GM23338 (cell line): ENCODE measurements at regions not wholly inside any gene's neighbourhood (a gene's known extent, or its start where the extent isn't known, plus 50 kb on each side); places are given as distances from the start of the nearest gene placed in this dataset.

Source experiments
- ATAC-seq: fragments of 200-7000 bp; cut with Tn5 transposase; 3 replicates; pipeline ENCODE4 v1.9.1; 2020
- DNase-seq: peaks from one replicate; pipeline ENCODE4 v3.0.0-alpha.2; 2015; ENCODE audit warnings: low spot score
- H2AFZ ChIP-seq: fragments of 200-600 bp; sonication (generic); 2 replicates; pipeline ENCODE4 v1.8.0; 2016; ENCODE audit warnings: antibody characterized with exemption, mild to moderate bottlenecking, moderate library complexity
- H3F3A ChIP-seq: fragments of 200-600 bp; sonication (generic); replicated peaks from 2 replicates; pipeline ENCODE4 v1.8.0; 2017; ENCODE audit warnings: antibody characterized with exemption, mixed run types, low read depth
- H3K27ac ChIP-seq: fragments of 200-600 bp; sonication (generic); 2 replicates; pipeline ENCODE4 v1.6.1; 2016; ENCODE audit warnings: low read depth
- H3K27me3 ChIP-seq: fragments of 200-600 bp; sonication (generic); 2 replicates; pipeline ENCODE4 v1.8.0; 2016; ENCODE audit warnings: mild to moderate bottlenecking, mixed run types, moderate library complexity; ENCODE audit not compliant: insufficient read depth
- H3K36me3 ChIP-seq: fragments of 200-600 bp; sonication (generic); 2 replicates; pipeline ENCODE4 v1.8.0; 2016; ENCODE audit warnings: mild to moderate bottlenecking; ENCODE audit not compliant: insufficient read depth
- H3K4me1 ChIP-seq: fragments of 200-600 bp; sonication (generic); 2 replicates; pipeline ENCODE4 v1.8.0; 2016; ENCODE audit warnings: mild to moderate bottlenecking, moderate library complexity; ENCODE audit not compliant: insufficient read depth
- H3K4me2 ChIP-seq: fragments of 200-600 bp; sonication (generic); 2 replicates; pipeline ENCODE4 v1.7.1; 2017; ENCODE audit warnings: mixed run types
- H3K4me3 ChIP-seq: fragments of 200-600 bp; sonication (generic); 2 replicates; pipeline ENCODE4 v1.6.1; 2016; ENCODE audit warnings: mixed run types
- H3K79me2 ChIP-seq: fragments of 200-600 bp; sonication (generic); replicated peaks from 2 replicates; pipeline ENCODE4 v1.8.0; 2017; ENCODE audit warnings: mild to moderate bottlenecking; ENCODE audit not compliant: insufficient read depth
- H3K9me2 ChIP-seq: fragments of 200-600 bp; sonication (generic); 2 replicates; pipeline ENCODE4 v1.8.0; 2017; ENCODE audit not compliant: insufficient read depth
- H4K20me1 ChIP-seq: fragments of 200-600 bp; sonication (generic); replicated peaks from 2 replicates; pipeline ENCODE4 v1.8.0; 2017; ENCODE audit warnings: mild to moderate bottlenecking; ENCODE audit not compliant: insufficient read depth
- H3K27ac Mint-ChIP-seq: 2 replicates; pipeline ENCODE4 v1.8.0; 2020; ENCODE audit warnings: inconsistent platforms, mild to moderate bottlenecking, moderate library complexity, mixed read lengths
- H3K27me3 Mint-ChIP-seq: 3 replicates; pipeline ENCODE4 v1.8.0; 2022; ENCODE audit warnings: low read depth, mild to moderate bottlenecking, moderate library complexity, mixed read lengths, inconsistent platforms; ENCODE audit not compliant: insufficient read depth, poor library complexity
- H3K36me3 Mint-ChIP-seq: 3 replicates; pipeline ENCODE4 v1.8.0; 2021; ENCODE audit warnings: low read depth, mild to moderate bottlenecking, inconsistent platforms, moderate library complexity, mixed read lengths
- H3K4me1 Mint-ChIP-seq: 3 replicates; pipeline ENCODE4 v1.8.0; 2020; ENCODE audit warnings: mild to moderate bottlenecking, inconsistent platforms, mixed read lengths
- H3K4me3 Mint-ChIP-seq: 3 replicates; pipeline ENCODE4 v1.8.0; 2021; ENCODE audit warnings: moderate library complexity, mild to moderate bottlenecking, inconsistent platforms, mixed read lengths
- H3K9me3 Mint-ChIP-seq: 3 replicates; pipeline ENCODE4 v1.8.0; 2020; ENCODE audit warnings: moderate library complexity, mild to moderate bottlenecking, inconsistent platforms, mixed read lengths
- CREB1 ChIP-seq: fragments of 250-450 bp; sonication (Bioruptor Pico); IDR thresholded peaks from 2 replicates; pipeline ENCODE4 v1.5.0; 2020; ENCODE audit warnings: low read depth, mild to moderate bottlenecking, moderate library complexity
- EZH2phosphoT487 ChIP-seq: fragments of 200-600 bp; sonication (generic); IDR thresholded peaks from one replicate; pipeline ENCODE4 v1.8.1; 2018; ENCODE audit warnings: antibody characterized with exemption; ENCODE audit not compliant: unreplicated experiment
- JUNB ChIP-seq: IDR thresholded peaks from one replicate; pipeline ENCODE4 v1.6.1; 2016; ENCODE audit warnings: antibody characterized with exemption; ENCODE audit not compliant: unreplicated experiment
- NANOG ChIP-seq: IDR thresholded peaks from 2 replicates; pipeline ENCODE4 v1.6.1; 2016; ENCODE audit warnings: antibody characterized with exemption, borderline replicate concordance
- POLR2AphosphoS5 ChIP-seq: IDR thresholded peaks from 2 replicates; pipeline ENCODE4 v1.6.1; 2016; ENCODE audit warnings: antibody characterized with exemption, low read depth
- STAT1 ChIP-seq: IDR thresholded peaks from one replicate; pipeline ENCODE4 v1.6.1; 2016; ENCODE audit warnings: antibody characterized with exemption; ENCODE audit not compliant: unreplicated experiment
- ZNF114 ChIP-seq: fragments of 250-450 bp; sonication (Bioruptor Pico); IDR thresholded peaks from 2 replicates; pipeline ENCODE4 v1.5.0; 2020; ENCODE audit warnings: mild to moderate bottlenecking, moderate library complexity
- ZNF331 ChIP-seq: fragments of 250-450 bp; sonication (Bioruptor Pico); IDR thresholded peaks from 2 replicates; pipeline ENCODE4 v1.5.0; 2020; ENCODE audit warnings: low read depth, mild to moderate bottlenecking, moderate library complexity
- TF ChIP-seq, protein P1 (sequence below): IDR thresholded peaks from one replicate; pipeline ENCODE4 v1.6.1; 2018; ENCODE audit warnings: antibody characterized with exemption; ENCODE audit not compliant: unreplicated experiment
- TF ChIP-seq, protein P2 (sequence below), 2 experiments: fragments of 200-600 bp in 1 of 2; sonication (generic) in 1 of 2; conservative IDR thresholded peaks; 2 replicates each; pipeline versions ENCODE4 v1.5.1 to v1.6.1; 2016 to 2017; ENCODE audit warnings: antibody characterized with exemption in 2 of 2, low read depth in 2 of 2, mild to moderate bottlenecking in 2 of 2, moderate library complexity in 1 of 2
- TF ChIP-seq, protein P3 (sequence below): fragments of 250-450 bp; sonication (Bioruptor Pico); IDR thresholded peaks from 2 replicates; pipeline ENCODE4 v1.5.0; 2020; ENCODE audit warnings: mild to moderate bottlenecking, moderate library complexity
- TF ChIP-seq, protein P4 (sequence below): IDR thresholded peaks from 2 replicates; pipeline ENCODE4 v1.6.1; 2016; ENCODE audit warnings: antibody characterized with exemption

DNA sequence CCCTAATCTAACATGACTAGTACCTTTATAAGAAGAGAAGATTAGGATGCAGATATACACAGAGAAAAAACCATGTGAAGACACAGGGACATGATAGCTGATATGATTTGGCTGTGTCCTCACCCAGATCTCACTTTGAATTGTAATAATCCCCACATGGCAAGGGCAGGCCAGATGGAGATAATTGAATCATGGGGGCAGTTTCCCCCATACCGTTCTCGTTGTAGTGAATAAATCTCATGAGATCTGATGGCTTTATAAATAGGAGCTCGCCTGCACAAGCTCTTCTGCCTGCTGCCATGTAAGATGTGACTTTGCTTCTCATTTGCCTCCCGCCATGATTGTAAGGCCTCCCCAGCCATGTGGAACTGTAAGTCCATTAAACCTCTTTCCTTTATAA, 364.3 kb downstream of the FBXW7 start:
- no peak overlapping the region for H3K4me3 Mint-ChIP-seq
- Histone ChIP-seq H3K4me1 (peaks cover 11% of the 10 kb centered on the region; the same call in 1 of the 2 replicates), H3K79me2 (no peaks in the 10 kb centered on the region), H3K9me2 (0 out of 2 replicates have a peak, but pooled peaks cover 10% of the 10 kb centered on the region), H3K27me3 (no peaks in the 10 kb centered on the region), H3F3A (no peaks in the 10 kb centered on the region), H3K4me3 (no peak overlapping the region), H3K27ac (no peak overlapping the region), H3K4me2 (no peak overlapping the region), H3K36me3 (no peaks in the 10 kb centered on the region), H2AFZ (no peak overlapping the region), H4K20me1 (no peaks in the 10 kb centered on the region)
- H3K4me1 Mint-ChIP-seq, result peaks cover 11% of the 10 kb centered on the region
- no peaks in the 10 kb centered on the region; the same call in 2 of the 3 replicates for H3K36me3 Mint-ChIP-seq
- ATAC-seq (no peak), DNase-seq (no peak)
- no peaks in the 10 kb centered on the region for H3K9me3 Mint-ChIP-seq
- H3K27me3 Mint-ChIP-seq, result no peaks in the 10 kb centered on the region
- no peak overlapping the region for H3K27ac Mint-ChIP-seq
- TF ChIP-seq, protein P1, sequence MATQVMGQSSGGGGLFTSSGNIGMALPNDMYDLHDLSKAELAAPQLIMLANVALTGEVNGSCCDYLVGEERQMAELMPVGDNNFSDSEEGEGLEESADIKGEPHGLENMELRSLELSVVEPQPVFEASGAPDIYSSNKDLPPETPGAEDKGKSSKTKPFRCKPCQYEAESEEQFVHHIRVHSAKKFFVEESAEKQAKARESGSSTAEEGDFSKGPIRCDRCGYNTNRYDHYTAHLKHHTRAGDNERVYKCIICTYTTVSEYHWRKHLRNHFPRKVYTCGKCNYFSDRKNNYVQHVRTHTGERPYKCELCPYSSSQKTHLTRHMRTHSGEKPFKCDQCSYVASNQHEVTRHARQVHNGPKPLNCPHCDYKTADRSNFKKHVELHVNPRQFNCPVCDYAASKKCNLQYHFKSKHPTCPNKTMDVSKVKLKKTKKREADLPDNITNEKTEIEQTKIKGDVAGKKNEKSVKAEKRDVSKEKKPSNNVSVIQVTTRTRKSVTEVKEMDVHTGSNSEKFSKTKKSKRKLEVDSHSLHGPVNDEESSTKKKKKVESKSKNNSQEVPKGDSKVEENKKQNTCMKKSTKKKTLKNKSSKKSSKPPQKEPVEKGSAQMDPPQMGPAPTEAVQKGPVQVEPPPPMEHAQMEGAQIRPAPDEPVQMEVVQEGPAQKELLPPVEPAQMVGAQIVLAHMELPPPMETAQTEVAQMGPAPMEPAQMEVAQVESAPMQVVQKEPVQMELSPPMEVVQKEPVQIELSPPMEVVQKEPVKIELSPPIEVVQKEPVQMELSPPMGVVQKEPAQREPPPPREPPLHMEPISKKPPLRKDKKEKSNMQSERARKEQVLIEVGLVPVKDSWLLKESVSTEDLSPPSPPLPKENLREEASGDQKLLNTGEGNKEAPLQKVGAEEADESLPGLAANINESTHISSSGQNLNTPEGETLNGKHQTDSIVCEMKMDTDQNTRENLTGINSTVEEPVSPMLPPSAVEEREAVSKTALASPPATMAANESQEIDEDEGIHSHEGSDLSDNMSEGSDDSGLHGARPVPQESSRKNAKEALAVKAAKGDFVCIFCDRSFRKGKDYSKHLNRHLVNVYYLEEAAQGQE, result no peak
- no peak for TF ChIP-seq ZNF114 (CRISPR knock-in tag)
- TF ChIP-seq CREB1 (CRISPR knock-in tag), result no peak
- TF ChIP-seq, protein P2, sequence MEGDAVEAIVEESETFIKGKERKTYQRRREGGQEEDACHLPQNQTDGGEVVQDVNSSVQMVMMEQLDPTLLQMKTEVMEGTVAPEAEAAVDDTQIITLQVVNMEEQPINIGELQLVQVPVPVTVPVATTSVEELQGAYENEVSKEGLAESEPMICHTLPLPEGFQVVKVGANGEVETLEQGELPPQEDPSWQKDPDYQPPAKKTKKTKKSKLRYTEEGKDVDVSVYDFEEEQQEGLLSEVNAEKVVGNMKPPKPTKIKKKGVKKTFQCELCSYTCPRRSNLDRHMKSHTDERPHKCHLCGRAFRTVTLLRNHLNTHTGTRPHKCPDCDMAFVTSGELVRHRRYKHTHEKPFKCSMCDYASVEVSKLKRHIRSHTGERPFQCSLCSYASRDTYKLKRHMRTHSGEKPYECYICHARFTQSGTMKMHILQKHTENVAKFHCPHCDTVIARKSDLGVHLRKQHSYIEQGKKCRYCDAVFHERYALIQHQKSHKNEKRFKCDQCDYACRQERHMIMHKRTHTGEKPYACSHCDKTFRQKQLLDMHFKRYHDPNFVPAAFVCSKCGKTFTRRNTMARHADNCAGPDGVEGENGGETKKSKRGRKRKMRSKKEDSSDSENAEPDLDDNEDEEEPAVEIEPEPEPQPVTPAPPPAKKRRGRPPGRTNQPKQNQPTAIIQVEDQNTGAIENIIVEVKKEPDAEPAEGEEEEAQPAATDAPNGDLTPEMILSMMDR (conservative IDR thresholded peaks at IDR 0.05; ENCODE audit: low read depth in 2 of 2), result no peak
- TF ChIP-seq ZNF331, result no peak
- TF ChIP-seq JUNB, result no peak
- TF ChIP-seq STAT1, result no peak
- TF ChIP-seq, protein P3, sequence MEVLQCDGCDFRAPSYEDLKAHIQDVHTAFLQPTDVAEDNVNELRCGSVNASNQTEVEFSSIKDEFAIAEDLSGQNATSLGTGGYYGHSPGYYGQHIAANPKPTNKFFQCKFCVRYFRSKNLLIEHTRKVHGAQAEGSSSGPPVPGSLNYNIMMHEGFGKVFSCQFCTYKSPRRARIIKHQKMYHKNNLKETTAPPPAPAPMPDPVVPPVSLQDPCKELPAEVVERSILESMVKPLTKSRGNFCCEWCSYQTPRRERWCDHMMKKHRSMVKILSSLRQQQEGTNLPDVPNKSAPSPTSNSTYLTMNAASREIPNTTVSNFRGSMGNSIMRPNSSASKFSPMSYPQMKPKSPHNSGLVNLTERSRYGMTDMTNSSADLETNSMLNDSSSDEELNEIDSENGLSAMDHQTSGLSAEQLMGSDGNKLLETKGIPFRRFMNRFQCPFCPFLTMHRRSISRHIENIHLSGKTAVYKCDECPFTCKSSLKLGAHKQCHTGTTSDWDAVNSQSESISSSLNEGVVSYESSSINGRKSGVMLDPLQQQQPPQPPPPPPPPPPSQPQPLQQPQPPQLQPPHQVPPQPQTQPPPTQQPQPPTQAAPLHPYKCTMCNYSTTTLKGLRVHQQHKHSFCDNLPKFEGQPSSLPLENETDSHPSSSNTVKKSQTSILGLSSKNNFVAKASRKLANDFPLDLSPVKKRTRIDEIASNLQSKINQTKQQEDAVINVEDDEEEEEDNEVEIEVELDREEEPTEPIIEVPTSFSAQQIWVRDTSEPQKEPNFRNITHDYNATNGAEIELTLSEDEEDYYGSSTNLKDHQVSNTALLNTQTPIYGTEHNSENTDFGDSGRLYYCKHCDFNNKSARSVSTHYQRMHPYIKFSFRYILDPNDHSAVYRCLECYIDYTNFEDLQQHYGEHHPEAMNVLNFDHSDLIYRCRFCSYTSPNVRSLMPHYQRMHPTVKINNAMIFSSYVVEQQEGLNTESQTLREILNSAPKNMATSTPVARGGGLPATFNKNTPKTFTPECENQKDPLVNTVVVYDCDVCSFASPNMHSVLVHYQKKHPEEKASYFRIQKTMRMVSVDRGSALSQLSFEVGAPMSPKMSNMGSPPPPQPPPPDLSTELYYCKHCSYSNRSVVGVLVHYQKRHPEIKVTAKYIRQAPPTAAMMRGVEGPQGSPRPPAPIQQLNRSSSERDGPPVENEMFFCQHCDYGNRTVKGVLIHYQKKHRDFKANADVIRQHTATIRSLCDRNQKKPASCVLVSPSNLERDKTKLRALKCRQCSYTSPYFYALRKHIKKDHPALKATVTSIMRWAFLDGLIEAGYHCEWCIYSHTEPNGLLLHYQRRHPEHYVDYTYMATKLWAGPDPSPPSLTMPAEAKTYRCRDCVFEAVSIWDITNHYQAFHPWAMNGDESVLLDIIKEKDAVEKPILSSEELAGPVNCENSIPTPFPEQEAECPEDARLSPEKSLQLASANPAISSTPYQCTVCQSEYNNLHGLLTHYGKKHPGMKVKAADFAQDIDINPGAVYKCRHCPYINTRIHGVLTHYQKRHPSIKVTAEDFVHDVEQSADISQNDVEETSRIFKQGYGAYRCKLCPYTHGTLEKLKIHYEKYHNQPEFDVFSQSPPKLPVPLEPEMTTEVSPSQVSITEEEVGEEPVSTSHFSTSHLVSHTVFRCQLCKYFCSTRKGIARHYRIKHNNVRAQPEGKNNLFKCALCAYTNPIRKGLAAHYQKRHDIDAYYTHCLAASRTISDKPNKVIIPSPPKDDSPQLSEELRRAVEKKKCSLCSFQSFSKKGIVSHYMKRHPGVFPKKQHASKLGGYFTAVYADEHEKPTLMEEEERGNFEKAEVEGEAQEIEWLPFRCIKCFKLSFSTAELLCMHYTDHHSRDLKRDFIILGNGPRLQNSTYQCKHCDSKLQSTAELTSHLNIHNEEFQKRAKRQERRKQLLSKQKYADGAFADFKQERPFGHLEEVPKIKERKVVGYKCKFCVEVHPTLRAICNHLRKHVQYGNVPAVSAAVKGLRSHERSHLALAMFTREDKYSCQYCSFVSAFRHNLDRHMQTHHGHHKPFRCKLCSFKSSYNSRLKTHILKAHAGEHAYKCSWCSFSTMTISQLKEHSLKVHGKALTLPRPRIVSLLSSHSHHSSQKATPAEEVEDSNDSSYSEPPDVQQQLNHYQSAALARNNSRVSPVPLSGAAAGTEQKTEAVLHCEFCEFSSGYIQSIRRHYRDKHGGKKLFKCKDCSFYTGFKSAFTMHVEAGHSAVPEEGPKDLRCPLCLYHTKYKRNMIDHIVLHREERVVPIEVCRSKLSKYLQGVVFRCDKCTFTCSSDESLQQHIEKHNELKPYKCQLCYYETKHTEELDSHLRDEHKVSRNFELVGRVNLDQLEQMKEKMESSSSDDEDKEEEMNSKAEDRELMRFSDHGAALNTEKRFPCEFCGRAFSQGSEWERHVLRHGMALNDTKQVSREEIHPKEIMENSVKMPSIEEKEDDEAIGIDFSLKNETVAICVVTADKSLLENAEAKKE, result no peak
- TF ChIP-seq EZH2phosphoT487, result no peak
- TF ChIP-seq, protein P4, sequence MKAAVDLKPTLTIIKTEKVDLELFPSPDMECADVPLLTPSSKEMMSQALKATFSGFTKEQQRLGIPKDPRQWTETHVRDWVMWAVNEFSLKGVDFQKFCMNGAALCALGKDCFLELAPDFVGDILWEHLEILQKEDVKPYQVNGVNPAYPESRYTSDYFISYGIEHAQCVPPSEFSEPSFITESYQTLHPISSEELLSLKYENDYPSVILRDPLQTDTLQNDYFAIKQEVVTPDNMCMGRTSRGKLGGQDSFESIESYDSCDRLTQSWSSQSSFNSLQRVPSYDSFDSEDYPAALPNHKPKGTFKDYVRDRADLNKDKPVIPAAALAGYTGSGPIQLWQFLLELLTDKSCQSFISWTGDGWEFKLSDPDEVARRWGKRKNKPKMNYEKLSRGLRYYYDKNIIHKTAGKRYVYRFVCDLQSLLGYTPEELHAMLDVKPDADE, result no peak
- no peak for TF ChIP-seq POLR2AphosphoS5
- TF ChIP-seq NANOG, result no peak
